GM12892 (cell line): ENCODE measurements at regions not wholly inside any gene's neighbourhood (a gene's known extent, or its start where the extent isn't known, plus 50 kb on each side); places are given as distances from the start of the nearest gene placed in this dataset.

Source experiments
- DNase-seq: peaks from one replicate; pipeline ENCODE4 v3.0.0; 2011; ENCODE audit not compliant: insufficient read length
- FAIRE-seq: peaks from 2 replicates; lab custom pipeline; 2011; peaks lifted over from hg19 to GRCh38; lab: Jason Lieb, UNC
- POLR2A ChIP-seq: IDR thresholded peaks from 2 replicates; pipeline ENCODE4 v1.6.1; 2011; ENCODE audit warnings: low read depth, low read length, control low read depth
- POLR2AphosphoS5 ChIP-seq: IDR thresholded peaks from 2 replicates; pipeline ENCODE4 v1.6.1; 2011; ENCODE audit warnings: low read depth, low read length, control low read depth
- TAF1 ChIP-seq: IDR thresholded peaks from 2 replicates; pipeline ENCODE4 v1.6.1; 2011; ENCODE audit warnings: low read depth, mild to moderate bottlenecking, control low read depth, low read length, borderline replicate concordance

GRCh38 chr17:52536489-52536888, 378.0 kb upstream of the CA10 start:
- TF ChIP-seq TAF1 = no peak
- no peak for TF ChIP-seq POLR2AphosphoS5
- no peak for FAIRE-seq
- DNase-seq = no peak

DNA sequence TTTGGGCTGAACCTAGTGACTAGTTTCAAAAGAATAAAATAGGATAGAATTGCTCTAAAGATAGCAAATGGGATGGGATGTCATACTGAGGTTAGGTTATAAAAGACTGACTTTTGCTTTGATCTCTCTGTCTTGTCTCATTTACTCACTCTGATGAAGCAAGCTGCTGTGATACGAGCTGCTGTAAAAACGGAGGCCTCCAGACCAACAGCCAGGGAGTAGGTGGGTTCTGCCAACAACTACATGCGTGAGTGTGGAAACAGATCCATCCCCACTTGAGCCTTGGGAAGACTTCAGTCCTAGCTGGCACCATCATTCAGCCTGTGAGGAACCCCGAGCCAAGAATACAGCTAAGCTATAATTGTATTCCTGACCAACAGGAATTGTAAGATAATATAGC, 373.9 kb upstream of the CA10 start:
- DNase-seq (no peak), FAIRE-seq (no peak)
- TF ChIP-seq POLR2AphosphoS5 = no peak
- TF ChIP-seq POLR2A = no peak
- TF ChIP-seq TAF1 = no peak

DNA sequence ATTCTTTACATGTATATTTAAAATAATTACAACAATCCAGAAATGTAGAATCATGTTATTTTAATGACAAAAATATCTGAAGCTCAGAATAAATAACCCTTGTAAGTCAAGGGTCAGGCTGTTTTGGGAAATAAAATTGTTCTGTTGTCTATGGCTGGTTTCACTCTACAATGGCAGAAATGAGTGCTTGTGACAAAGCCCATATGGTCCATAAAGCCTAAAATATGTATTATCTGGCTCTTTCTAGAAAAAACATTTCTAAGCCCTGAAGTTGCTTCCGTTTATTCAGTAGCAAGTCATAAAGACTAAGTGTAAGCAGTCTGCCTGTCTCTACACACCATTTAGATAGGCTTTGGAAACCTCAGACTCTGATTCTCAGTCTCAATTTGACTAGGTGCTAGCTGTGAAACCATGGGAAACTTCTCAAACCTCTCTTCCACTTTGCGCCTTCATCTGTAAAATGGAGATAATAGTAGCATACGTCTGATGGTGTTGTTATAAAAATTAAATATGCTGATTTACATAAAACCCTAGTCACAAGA, 365.7 kb upstream of the CA10 start:
- TF ChIP-seq TAF1 (no peak), POLR2AphosphoS5 (no peak), POLR2A (no peak)
- no peak for DNase-seq
- no peak for FAIRE-seq

DNA sequence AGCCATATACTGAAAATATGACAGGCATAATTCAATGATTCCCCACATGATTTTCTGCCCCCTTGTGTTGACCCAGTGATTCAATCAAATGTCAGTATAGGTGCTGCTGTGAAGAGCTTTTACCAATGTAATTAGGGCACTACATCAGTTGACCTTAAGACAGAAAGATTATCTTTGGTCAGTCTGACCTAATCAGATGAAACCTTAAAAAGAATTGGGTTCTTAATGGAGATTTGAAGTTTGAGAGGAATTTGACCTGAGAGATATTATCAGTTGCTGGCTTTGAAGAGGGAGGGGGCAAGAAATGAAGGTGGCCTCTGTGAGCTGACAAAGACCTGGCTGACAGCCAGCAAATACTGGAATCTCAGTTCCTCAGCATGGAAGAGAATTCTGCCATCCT, 358.7 kb upstream of the CA10 start:
- TF ChIP-seq TAF1 = no peak
- TF ChIP-seq POLR2AphosphoS5 = no peak
- no peak for TF ChIP-seq POLR2A
- no peak for FAIRE-seq

GRCh38 chr17:52515927-52516326, 357.4 kb upstream of the CA10 start:
- FAIRE-seq (no peak), DNase-seq (no peak)
- TF ChIP-seq TAF1 (no peak), POLR2A (no peak), POLR2AphosphoS5 (no peak)

More for the DNA sequence above, 358.7 kb upstream of the CA10 start:
- no peak for DNase-seq

DNA sequence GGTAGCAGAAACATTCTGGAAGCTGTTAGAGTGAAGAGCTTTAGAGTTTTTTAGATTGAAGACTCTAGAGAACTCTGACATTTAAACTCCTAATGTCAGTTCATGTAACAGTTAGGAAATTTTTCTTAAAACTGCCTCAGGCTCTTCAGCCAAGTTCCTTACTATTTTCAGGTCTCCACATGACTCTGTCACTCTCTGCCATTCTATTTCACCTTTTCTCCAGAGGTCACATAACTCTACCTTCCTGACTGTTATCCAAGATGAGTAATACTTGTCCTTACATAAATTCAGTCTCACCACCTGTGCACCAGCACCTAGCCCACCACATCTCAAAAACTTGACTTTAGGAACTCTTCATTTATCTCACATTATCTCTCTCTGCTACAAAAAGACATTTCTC, 347.1 kb upstream of the CA10 start:
- FAIRE-seq = no peak
- TF ChIP-seq TAF1 = no peak
- TF ChIP-seq POLR2A = no peak
- no peak for TF ChIP-seq POLR2AphosphoS5

GRCh38 chr17:52504081-52504480, 345.6 kb upstream of the CA10 start:
- TF ChIP-seq POLR2A (no peak), TAF1 (no peak), POLR2AphosphoS5 (no peak)
- DNase-seq = no peak
- no peak for FAIRE-seq

More for the DNA sequence above, 347.1 kb upstream of the CA10 start:
- no peak for DNase-seq

GRCh38 chr17:52495646-52496045, 337.1 kb upstream of the CA10 start:
- FAIRE-seq (no peak), DNase-seq (no peak)

DNA sequence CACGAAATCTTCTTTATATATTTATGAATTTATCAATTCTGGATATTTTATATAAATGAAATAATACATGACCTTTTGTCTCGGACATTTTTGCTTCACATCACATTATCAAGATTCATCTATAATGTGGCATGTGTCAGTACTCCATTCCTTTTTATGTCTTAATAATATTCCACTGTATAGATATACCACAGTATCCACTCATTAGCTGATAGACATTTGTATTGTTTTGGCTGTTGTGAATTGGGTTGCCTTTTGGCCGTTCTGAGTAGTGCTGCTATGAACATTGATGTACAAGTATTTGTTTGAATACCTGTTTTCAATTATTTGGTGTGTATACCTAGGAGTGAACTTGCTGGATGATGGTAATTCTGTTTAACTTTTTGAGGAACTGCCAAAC, 323.8 kb upstream of the CA10 start:
- no peak for TF ChIP-seq POLR2AphosphoS5
- no peak for DNase-seq
- no peak for FAIRE-seq

More at GRCh38 chr17:52495646-52496045, 337.1 kb upstream of the CA10 start:
- TF ChIP-seq TAF1 (no peak), POLR2AphosphoS5 (no peak), POLR2A (no peak)

DNA sequence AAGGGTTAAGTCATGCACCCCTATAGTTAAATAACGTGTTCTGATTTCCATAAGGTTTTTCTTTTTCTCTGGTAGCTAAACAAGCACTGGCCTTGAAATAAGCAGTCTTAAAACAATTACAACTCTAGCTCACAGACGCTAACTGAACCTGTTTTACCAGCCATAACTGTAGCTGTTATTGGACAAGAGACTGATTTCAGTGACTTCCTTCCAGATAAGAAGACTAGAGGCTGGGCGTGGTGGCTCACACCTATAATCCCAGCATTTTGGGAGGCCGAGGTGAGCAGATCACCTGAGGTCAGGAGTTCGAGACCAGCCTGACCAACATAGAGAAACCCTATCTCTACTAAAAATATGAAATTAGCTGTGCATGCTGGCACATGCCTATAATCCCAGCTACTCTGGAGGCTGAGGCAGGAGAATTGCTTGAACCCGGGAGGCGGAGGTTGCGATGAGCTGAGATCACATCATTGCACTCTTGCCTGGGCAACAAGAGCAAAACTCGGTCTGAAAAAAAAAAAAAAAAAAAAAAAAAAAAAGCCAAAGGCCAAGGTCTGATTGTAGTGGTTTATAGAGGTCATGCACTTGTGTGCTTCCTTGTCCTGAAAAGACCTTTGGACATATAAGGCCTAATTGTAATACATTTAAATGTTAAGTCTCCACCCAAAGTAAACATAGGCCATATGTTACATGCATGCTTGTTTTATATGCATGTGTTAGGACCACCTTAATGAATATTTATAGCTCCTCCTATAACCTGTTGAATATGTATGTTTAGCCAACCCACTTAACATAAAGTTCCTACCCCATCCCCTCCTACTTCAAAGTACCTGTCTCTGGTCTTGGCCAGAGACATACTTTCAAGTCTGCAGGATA, 319.5 kb upstream of the CA10 start:
- no peak for FAIRE-seq

DNA sequence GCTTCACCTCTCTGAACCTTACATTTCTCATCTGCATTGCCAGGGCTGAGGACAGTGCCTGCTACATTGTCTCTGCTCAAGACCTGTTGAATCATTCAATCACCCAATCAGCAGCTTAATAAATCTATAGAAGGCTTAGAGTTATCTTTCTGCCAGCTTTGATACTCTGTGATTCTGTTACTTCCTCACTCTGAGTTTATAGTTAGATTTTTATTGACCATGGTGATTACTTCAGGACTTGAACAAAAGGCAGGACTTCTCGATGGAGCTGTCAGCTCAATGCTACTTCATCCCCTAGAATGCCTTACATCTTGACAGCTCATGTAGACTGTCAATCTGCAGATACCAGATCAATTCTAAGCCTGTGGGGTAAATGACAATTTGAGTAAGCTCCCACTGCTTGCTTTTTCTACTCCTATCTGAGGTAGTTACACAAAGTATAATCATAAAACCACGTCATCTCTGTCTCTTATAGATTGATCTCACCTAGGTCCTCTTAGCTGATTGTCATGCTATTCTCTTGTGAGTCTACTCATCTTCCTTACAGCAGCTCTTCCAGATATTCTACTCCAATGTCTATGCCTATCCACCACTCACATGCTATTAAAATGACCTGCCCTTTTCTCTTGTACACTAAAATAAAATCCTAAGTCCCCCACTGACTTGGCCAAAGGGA, 318.3 kb upstream of the CA10 start:
- TF ChIP-seq POLR2A = no peak
- no peak for TF ChIP-seq TAF1
- no peak for TF ChIP-seq POLR2AphosphoS5
- no peak for DNase-seq
- FAIRE-seq = no peak

More for the DNA sequence above, 319.5 kb upstream of the CA10 start:
- no peak for DNase-seq
- no peak for TF ChIP-seq POLR2AphosphoS5
- no peak for TF ChIP-seq TAF1
- TF ChIP-seq POLR2A = no peak
